PC-9 (cell line): ENCODE measurements at regions not wholly inside any gene's neighbourhood (a gene's known extent, or its start where the extent isn't known, plus 50 kb on each side); places are given as distances from the start of the nearest gene placed in this dataset.

Experiments used
- EZH2 ChIP-seq: fragments of 200-600 bp; sonication (generic); IDR thresholded peaks from 2 replicates; pipeline ENCODE4 v1.8.0; 2017; ENCODE audit warnings: antibody characterized with exemption, low read depth
- TF ChIP-seq, protein P1 (sequence below): fragments of 200-600 bp; sonication (generic); conservative IDR thresholded peaks from 2 replicates; pipeline ENCODE4 v1.6.1; 2017; ENCODE audit warnings: mixed run types, antibody characterized with exemption, mild to moderate bottlenecking, moderate library complexity

DNA sequence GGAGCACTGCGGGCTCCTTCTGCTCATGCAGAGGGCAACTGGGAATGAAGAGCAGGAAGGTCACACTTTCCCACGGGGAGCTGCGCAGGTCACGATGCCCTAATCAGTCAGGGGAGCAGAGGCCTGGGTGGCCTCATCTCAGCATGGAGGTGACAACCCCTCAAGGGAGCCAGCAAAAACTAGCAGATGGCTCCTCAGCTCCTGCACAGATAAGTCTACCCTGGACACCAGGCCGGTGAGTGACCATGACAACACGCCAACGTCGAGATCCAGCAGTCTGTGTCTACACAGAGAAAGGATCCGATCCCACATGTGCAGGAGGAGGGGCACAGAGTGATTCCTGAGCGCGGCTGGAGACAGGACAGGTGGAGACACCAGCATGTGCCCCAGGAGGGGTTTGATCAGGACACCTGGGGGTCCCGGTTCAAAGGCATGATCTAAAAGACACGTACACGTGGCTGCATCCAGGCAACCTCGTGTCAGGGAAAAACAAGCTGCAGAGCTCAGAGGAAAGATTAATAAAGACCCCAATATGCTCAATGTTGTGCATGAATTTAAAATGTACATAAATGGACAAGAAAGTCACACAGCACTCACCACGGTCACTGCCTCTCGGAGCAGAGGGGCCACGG, 153.7 kb upstream of the SFSWAP start:
- TF ChIP-seq EZH2, result no peak
- TF ChIP-seq, protein P1, sequence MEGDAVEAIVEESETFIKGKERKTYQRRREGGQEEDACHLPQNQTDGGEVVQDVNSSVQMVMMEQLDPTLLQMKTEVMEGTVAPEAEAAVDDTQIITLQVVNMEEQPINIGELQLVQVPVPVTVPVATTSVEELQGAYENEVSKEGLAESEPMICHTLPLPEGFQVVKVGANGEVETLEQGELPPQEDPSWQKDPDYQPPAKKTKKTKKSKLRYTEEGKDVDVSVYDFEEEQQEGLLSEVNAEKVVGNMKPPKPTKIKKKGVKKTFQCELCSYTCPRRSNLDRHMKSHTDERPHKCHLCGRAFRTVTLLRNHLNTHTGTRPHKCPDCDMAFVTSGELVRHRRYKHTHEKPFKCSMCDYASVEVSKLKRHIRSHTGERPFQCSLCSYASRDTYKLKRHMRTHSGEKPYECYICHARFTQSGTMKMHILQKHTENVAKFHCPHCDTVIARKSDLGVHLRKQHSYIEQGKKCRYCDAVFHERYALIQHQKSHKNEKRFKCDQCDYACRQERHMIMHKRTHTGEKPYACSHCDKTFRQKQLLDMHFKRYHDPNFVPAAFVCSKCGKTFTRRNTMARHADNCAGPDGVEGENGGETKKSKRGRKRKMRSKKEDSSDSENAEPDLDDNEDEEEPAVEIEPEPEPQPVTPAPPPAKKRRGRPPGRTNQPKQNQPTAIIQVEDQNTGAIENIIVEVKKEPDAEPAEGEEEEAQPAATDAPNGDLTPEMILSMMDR, result no peak
